K562 (cell line): ENCODE measurements at regions not wholly inside any gene's neighbourhood (a gene's known extent, or its start where the extent isn't known, plus 50 kb on each side); places are given as distances from the start of the nearest gene placed in this dataset.

Experiments used
- ATAC-seq: fragments of 200-7000 bp; cut with Tn5 transposase; 3 replicates; pipeline ENCODE4 v1.9.1; 2020; ENCODE audit warnings: moderate library complexity
- BruUV-seq: library from RNA; stranded (reverse); fragments of 400-500 nt; replicated peaks from 2 replicates; lab custom pipeline; 2021; lab: Mats Ljungman, UMichigan
- CTCF ChIA-PET: fragments of 300-600 bp; formaldehyde crosslinking; extraction: SDS; loops from one replicate; lab custom pipeline; 2021; ENCODE audit warnings: low intra/inter-chr PET ratio; lab: Yijun Ruan, JAX
- POLR2A ChIA-PET: fragments of 300-600, 350-650 bp; sonication (Branson Sonifier 250); formaldehyde crosslinking; extraction: SDS; loops from one replicate; lab custom pipeline; 2021; ENCODE audit warnings: antibody characterized with exemption, inconsistent platforms; lab: Yijun Ruan, JAX
- DNase-seq, 4 experiments: peaks; one replicate each; pipeline versions ENCODE4 v3.0.0 to v3.0.0-alpha.2; 2011 to 2018; ENCODE audit warnings: low spot score in 3 of 4, mixed read lengths in 3 of 4; ENCODE audit errors: extremely low read depth in 1 of 4
- FAIRE-seq: peaks from 2 replicates; lab custom pipeline; 2011; peaks lifted over from hg19 to GRCh38; lab: Jason Lieb, UNC
- H2AFZ ChIP-seq: 2 replicates; pipeline ENCODE4 v1.6.0; 2011; ENCODE audit warnings: low read depth, low read length, control low read depth, inconsistent platforms
- H3K27ac ChIP-seq: fragments of 200-600 bp; 3 replicates; pipeline ENCODE4 v1.8.0; 2011; ENCODE audit warnings: low read depth, mild to moderate bottlenecking, control low read depth, inconsistent platforms, low read length, moderate library complexity, mixed read lengths; ENCODE audit errors: extremely low read depth
- H3K27me3 ChIP-seq, 2 experiments: fragments of 300-600 bp in 1 of 2; 2 replicates in 1 of 2; 3 replicates in 1 of 2; pipeline versions ENCODE4 v1.6.0 to v1.8.0; 2011; ENCODE audit warnings: inconsistent platforms in 2 of 2, low read length in 2 of 2, mild to moderate bottlenecking in 1 of 2, mixed read lengths in 1 of 2, moderate library complexity in 1 of 2; ENCODE audit not compliant: control insufficient read depth in 2 of 2, insufficient read depth in 2 of 2
- H3K36me3 ChIP-seq: fragments of 300-600 bp; 3 replicates; pipeline ENCODE4 v1.8.0; 2011; ENCODE audit warnings: mild to moderate bottlenecking, low read length, inconsistent platforms; ENCODE audit not compliant: control insufficient read depth, insufficient read depth
- H3K4me1 ChIP-seq, 2 experiments: fragments of 200-600 bp in 1 of 2; replicated peaks in 1 of 2; 2 replicates in 1 of 2; 3 replicates in 1 of 2; pipeline versions ENCODE4 v1.5.1 to v1.8.0; 2011; ENCODE audit warnings: inconsistent platforms in 2 of 2, low read length in 2 of 2, mild to moderate bottlenecking in 1 of 2, mixed read lengths in 1 of 2, moderate library complexity in 1 of 2; ENCODE audit not compliant: control insufficient read depth in 2 of 2, insufficient read depth in 2 of 2
- H3K4me2 ChIP-seq: 2 replicates; pipeline ENCODE4 v1.6.1; 2011; ENCODE audit warnings: low read length, control low read depth, inconsistent platforms, mixed read lengths; ENCODE audit not compliant: insufficient read depth
- H3K4me3 ChIP-seq: fragments of 200-600 bp; sonication (generic), shearing (Covaris generic); 2 replicates; pipeline ENCODE4 v1.5.1; 2016; ENCODE audit warnings: control low read depth, inconsistent platforms
- H3K79me2 ChIP-seq: fragments of 200-600 bp; 3 replicates; pipeline ENCODE4 v1.8.0; 2011; ENCODE audit warnings: low read length, inconsistent platforms; ENCODE audit not compliant: control insufficient read depth, insufficient read depth
- H3K9ac ChIP-seq, 2 experiments: 2 replicates each; pipeline versions ENCODE4 v1.6.0 to v1.6.1; 2011; ENCODE audit warnings: low read depth in 2 of 2, low read length in 2 of 2, control low read depth in 1 of 2, inconsistent platforms in 1 of 2, mild to moderate bottlenecking in 1 of 2, mixed read lengths in 1 of 2; ENCODE audit not compliant: insufficient read depth in 1 of 2
- H3K9me1 ChIP-seq: one replicate; pipeline ENCODE4 v1.6.0; 2011; ENCODE audit warnings: inconsistent platforms, mild to moderate bottlenecking, low read length, moderate library complexity; ENCODE audit not compliant: control insufficient read depth, insufficient read depth
- H3K9me3 ChIP-seq: replicated peaks from 2 replicates; pipeline ENCODE4 v1.5.1; 2011; ENCODE audit warnings: low read depth, low read length, inconsistent platforms; ENCODE audit not compliant: control insufficient read depth, insufficient read depth
- H4K20me1 ChIP-seq: replicated peaks from 2 replicates; pipeline ENCODE4 v1.6.1; 2011; ENCODE audit warnings: low read length, inconsistent platforms, mixed read lengths; ENCODE audit not compliant: control insufficient read depth, insufficient read depth
- BCOR ChIP-seq: fragments of 450-650 bp; IDR thresholded peaks from 2 replicates; pipeline ENCODE4 v1.6.1; 2016
- CEBPB ChIP-seq: fragments of 450-650 bp; IDR thresholded peaks from 2 replicates; pipeline ENCODE4 v1.6.1; 2016; ENCODE audit warnings: missing genetic modification characterization, missing compliant biosample characterization
- DPF2 ChIP-seq: fragments of 450-650 bp; IDR thresholded peaks from 2 replicates; pipeline ENCODE4 v1.6.1; 2016
- E2F5 ChIP-seq: sonication (generic); formaldehyde crosslinking; IDR thresholded peaks from 2 replicates; pipeline ENCODE4 v1.8.0; 2022; ENCODE audit warnings: mild to moderate bottlenecking, missing genetic modification reagents
- FOXK2 ChIP-seq, 2 experiments: fragments of 450-650 bp; IDR thresholded peaks in 1 of 2; conservative IDR thresholded peaks in 1 of 2; 2 replicates each; pipeline ENCODE4 v1.6.1; 2016; ENCODE audit warnings: low read depth in 2 of 2, mild to moderate bottlenecking in 1 of 2
- FUS ChIP-seq: fragments of 200-400 bp; formaldehyde crosslinking; optimal IDR thresholded peaks from 2 replicates; pipeline ENCODE3; 2017; ENCODE audit warnings: low read depth, low read length
- POLR3A ChIP-seq: IDR thresholded peaks from 2 replicates; pipeline ENCODE4 v1.6.1; 2011; ENCODE audit warnings: borderline replicate concordance, mild to moderate bottlenecking, moderate library complexity; ENCODE audit not compliant: insufficient read length, insufficient read depth; ENCODE audit errors: extremely low read depth
- RUNX1 ChIP-seq: sonication (generic); IDR thresholded peaks from 2 replicates; pipeline ENCODE4 v1.6.1; 2016; ENCODE audit warnings: antibody characterized with exemption, low read depth
- ZFP30 ChIP-seq: fragments of 250-450 bp; sonication (Bioruptor Pico); IDR thresholded peaks from 2 replicates; pipeline ENCODE4 v1.8.0; 2022; ENCODE audit warnings: moderate library complexity, mild to moderate bottlenecking, inconsistent platforms, borderline replicate concordance
- ZNF384 ChIP-seq: IDR thresholded peaks from 2 replicates; pipeline ENCODE4 v1.6.1; 2012; ENCODE audit warnings: low read depth, low read length, improper control_type of control experiment
- WGBS: fragments of 100-300 bp; shearing (Covaris generic); methylation state at CpG from one replicate; pipeline ENCODE4 v1.1.6; 2016; ENCODE audit warnings: low coverage, mixed read lengths; ENCODE audit not compliant: insufficient coverage; ENCODE audit errors: missing lambda C conversion rate; 5-methylcytosine and 5-hydroxymethylcytosine counted together
- in situ Hi-C: fragments of 300-500 bp; cut with MboI; formaldehyde crosslinking; loops from 4 replicates; pipeline ENCODE4 v1.15.0; 2018; ENCODE audit warnings: inconsistent platforms, mixed read lengths
- intact Hi-C: fragments of 100-400 bp; cut with micrococcal nuclease; formaldehyde crosslinking; loops from 2 replicates; pipeline ENCODE4 v1.14.2; 2022

GRCh38 chr3:107045791-107046190 is 331.4 kb upstream of the CCDC54 start (continued):
- TF ChIP-seq ZNF384 (no peak), E2F5 (CRISPR knock-in tag) (no peak), ZFP30 (CRISPR knock-in tag) (no peak), CEBPB (tag) (no peak)

GRCh38 chr3:107055181-107055942 is 321.9 kb upstream of the CCDC54 start:
- no peaks in the 10 kb centered on the region for H3K9me3 ChIP-seq
- no peak overlapping the region for H3K4me2 ChIP-seq
- TF ChIP-seq RUNX1: no peak
- TF ChIP-seq FUS: no peak
- TF ChIP-seq DPF2: no peak
- no peak for TF ChIP-seq BCOR
- TF ChIP-seq FOXK2 (conservative IDR thresholded peaks at IDR 0.05 in 1 of 2, IDR thresholded peaks at IDR 0.05 in 1 of 2; ENCODE audit: low read depth in 2 of 2): no peak
- no peak for TF ChIP-seq POLR3A
- no TSS peak for BruUV-seq
- H3K79me2 ChIP-seq: no peaks in the 10 kb centered on the region
- ATAC-seq (no peak), DNase-seq (no peak), FAIRE-seq (no peak)
- no peak overlapping the region for H3K27ac ChIP-seq
- H3K9ac ChIP-seq: no peak overlapping the region
- H3K9me1 ChIP-seq: no peaks in the 10 kb centered on the region
- WGBS: 0% methylated on average over 4 of the region's 4 CpGs
- H3K4me3 ChIP-seq: no peak overlapping the region
- no peak overlapping the region for H2AFZ ChIP-seq
- no peaks in the 10 kb centered on the region for H3K4me1 ChIP-seq
- in situ Hi-C loops: no loop called here
- H3K27me3 ChIP-seq: no peaks in the 10 kb centered on the region
- H4K20me1 ChIP-seq: no peaks in the 10 kb centered on the region
- POLR2A ChIA-PET: no interaction called here
- intact Hi-C loops: no loop called here
- CTCF ChIA-PET: no interaction called here
- H3K36me3 ChIP-seq: no peaks in the 10 kb centered on the region
